Progenitor cell of endocrine pancreas (in vitro differentiated cells): ENCODE measurements at regions not wholly inside any gene's neighbourhood (a gene's known extent, or its start where the extent isn't known, plus 50 kb on each side); places are given as distances from the start of the nearest gene placed in this dataset.

Experiments
- DNase-seq: peaks from one replicate; pipeline ENCODE4 v3.0.0; 2021; ENCODE audit warnings: low spot score; ENCODE audit not compliant: unreplicated experiment
- H3K27ac Mint-ChIP-seq: 2 replicates; pipeline ENCODE4 v1.8.0; 2021; ENCODE audit warnings: mild to moderate bottlenecking, moderate library complexity, mixed read lengths
- H3K27me3 Mint-ChIP-seq: 2 replicates; pipeline ENCODE4 v1.8.0; 2021; ENCODE audit warnings: mixed read lengths
- H3K36me3 Mint-ChIP-seq: 2 replicates; pipeline ENCODE4 v1.8.0; 2022; ENCODE audit warnings: mixed read lengths; ENCODE audit not compliant: insufficient read depth
- H3K4me1 Mint-ChIP-seq: 2 replicates; pipeline ENCODE4 v1.8.0; 2021; ENCODE audit warnings: low read depth, mixed read lengths
- H3K4me3 Mint-ChIP-seq: 2 replicates; pipeline ENCODE4 v1.8.0; 2021; ENCODE audit warnings: low read depth, mild to moderate bottlenecking, moderate library complexity, mixed read lengths
- H3K9me3 Mint-ChIP-seq: 2 replicates; pipeline ENCODE4 v1.8.0; 2021; ENCODE audit warnings: low read depth, mixed read lengths
- TF ChIP-seq, protein P1 (sequence below): fragments of 200-600 bp; sonication (generic); IDR thresholded peaks from one replicate; pipeline ENCODE4 v1.5.0; 2021; ENCODE audit warnings: antibody characterized with exemption, mild to moderate bottlenecking; ENCODE audit not compliant: unreplicated experiment

DNA sequence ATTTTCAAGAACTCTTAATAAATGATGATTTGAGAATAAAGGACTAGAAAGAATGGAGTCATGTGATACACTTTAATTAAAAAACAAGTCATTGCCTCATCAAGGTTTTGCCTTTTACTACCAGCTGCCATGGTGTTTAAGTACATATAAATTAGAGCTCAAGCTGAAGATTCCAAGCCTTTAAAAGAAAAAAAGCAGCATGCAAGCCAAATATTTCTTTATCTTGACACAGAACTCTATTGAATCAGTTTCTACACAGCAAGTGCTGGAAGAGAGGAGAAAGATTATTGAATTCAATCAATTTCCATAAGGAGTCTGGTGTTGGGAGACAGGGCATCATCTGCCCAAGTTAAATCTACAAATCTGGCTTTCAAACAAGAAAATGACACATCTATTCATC lies 347.9 kb downstream of the WDR11 start:
- DNase-seq = no peak
- TF ChIP-seq, protein P1, sequence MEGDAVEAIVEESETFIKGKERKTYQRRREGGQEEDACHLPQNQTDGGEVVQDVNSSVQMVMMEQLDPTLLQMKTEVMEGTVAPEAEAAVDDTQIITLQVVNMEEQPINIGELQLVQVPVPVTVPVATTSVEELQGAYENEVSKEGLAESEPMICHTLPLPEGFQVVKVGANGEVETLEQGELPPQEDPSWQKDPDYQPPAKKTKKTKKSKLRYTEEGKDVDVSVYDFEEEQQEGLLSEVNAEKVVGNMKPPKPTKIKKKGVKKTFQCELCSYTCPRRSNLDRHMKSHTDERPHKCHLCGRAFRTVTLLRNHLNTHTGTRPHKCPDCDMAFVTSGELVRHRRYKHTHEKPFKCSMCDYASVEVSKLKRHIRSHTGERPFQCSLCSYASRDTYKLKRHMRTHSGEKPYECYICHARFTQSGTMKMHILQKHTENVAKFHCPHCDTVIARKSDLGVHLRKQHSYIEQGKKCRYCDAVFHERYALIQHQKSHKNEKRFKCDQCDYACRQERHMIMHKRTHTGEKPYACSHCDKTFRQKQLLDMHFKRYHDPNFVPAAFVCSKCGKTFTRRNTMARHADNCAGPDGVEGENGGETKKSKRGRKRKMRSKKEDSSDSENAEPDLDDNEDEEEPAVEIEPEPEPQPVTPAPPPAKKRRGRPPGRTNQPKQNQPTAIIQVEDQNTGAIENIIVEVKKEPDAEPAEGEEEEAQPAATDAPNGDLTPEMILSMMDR = no peak
- peaks cover 2% of the 10 kb centered on the region for H3K9me3 Mint-ChIP-seq
- H3K36me3 Mint-ChIP-seq = no peaks in the 10 kb centered on the region
- H3K27ac Mint-ChIP-seq = no peak overlapping the region
- peaks cover 3% of the 10 kb centered on the region for H3K27me3 Mint-ChIP-seq
- H3K4me3 Mint-ChIP-seq = no peak overlapping the region
- H3K4me1 Mint-ChIP-seq = peaks cover 17% of the 10 kb centered on the region

DNA sequence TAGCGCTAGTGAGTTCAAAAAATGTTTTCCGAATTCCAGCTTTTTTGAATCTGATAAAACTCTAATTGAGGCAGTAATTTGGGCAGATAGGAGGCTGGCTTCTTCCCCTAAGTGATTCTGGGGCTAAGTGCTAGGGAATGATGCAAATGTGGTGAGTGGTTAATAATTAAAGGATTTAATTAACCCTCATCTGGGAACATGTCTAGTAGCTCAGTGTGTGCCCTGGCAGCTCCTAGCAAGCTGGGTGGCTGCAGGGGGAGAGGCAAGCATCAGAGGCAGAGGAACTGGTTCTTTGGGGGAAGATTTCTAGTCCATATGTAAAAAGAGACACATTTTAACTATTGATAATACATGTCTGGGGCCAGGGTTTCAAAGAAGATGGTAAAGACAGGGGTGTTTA lies 354.5 kb downstream of the WDR11 start:
- Mint-ChIP-seq H3K27me3 (no peaks in the 10 kb centered on the region), H3K36me3 (no peaks in the 10 kb centered on the region), H3K4me1 (peaks cover 18% of the 10 kb centered on the region), H3K9me3 (no peaks in the 10 kb centered on the region), H3K4me3 (no peak overlapping the region), H3K27ac (no peak overlapping the region)
- TF ChIP-seq, protein P1 = no peak
- DNase-seq = no peak

DNA sequence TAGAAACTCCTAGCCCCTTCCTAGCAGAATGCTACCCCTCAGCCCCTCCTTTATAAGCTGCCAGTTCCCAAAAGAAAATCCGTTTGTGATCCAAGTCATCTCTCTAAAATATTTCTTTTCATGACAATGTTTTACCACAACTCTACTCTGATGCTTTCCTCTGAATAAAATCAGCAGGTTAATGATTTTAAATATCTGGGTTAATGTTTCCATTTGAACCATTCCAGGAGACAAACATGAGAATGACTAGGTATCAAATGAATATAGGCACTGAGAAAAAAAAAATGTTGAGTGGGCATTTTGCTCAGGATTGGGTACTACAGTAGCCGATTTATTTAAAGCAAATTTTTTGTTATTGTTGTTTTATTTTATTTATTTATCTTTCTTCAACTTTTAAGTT lies 360.3 kb downstream of the WDR11 start:
- no peak overlapping the region for H3K27ac Mint-ChIP-seq
- H3K27me3 Mint-ChIP-seq = no peaks in the 10 kb centered on the region
- no peak overlapping the region for H3K4me3 Mint-ChIP-seq
- H3K36me3 Mint-ChIP-seq = no peaks in the 10 kb centered on the region
- TF ChIP-seq, protein P1 = no peak
- DNase-seq = no peak
- H3K4me1 Mint-ChIP-seq = peaks cover 4% of the 10 kb centered on the region
- no peaks in the 10 kb centered on the region for H3K9me3 Mint-ChIP-seq

DNA sequence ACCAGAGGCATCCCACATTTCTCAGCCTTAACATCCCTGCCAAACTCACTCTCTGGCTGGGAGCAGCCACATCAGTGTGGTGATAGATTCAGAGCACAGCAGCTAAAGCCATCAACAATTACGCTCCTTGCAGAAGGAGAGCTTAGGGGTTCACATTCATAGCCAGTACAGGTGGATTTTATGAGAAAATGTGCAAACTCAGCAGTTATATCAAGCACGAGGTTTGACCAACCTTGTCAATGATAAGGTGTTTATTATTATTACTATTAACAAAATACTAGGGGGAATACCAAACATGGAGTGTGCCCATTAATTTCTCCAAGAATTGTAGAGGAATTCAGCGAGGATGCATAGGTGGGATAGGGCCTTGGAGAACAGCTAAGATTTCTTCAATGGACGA lies 362.3 kb downstream of the WDR11 start:
- TF ChIP-seq, protein P1 = no peak
- Mint-ChIP-seq H3K4me3 (no peak overlapping the region), H3K27ac (no peak overlapping the region), H3K9me3 (no peaks in the 10 kb centered on the region), H3K36me3 (no peaks in the 10 kb centered on the region), H3K27me3 (no peaks in the 10 kb centered on the region), H3K4me1 (peaks cover 6% of the 10 kb centered on the region)
- no peak for DNase-seq

DNA sequence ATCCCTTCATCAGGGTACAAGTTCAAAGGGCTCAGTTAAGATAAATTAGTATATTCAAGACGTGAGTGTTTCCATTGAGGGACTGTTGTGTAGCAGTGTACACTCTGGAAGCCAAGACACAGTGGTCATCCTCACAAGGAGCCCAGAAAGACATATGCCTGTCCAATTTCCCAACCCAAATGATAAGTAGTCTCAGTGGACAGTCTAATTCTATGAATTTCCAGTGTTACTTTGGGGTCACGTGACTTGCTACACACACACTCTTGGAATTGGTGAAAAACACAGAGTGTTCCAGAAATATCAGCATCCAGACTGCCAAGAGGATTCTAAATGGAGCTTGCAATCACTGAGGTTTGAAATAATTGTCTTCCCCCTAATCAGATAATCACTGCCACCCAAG lies 365.1 kb downstream of the WDR11 start:
- Mint-ChIP-seq H3K4me1 (peaks cover 11% of the 10 kb centered on the region), H3K9me3 (no peaks in the 10 kb centered on the region), H3K36me3 (no peaks in the 10 kb centered on the region), H3K27me3 (no peaks in the 10 kb centered on the region), H3K27ac (no peak overlapping the region), H3K4me3 (no peak overlapping the region)
- TF ChIP-seq, protein P1 = no peak
- DNase-seq = no peak
